GM21515 (cell line): ENCODE measurements at regions not wholly inside any gene's neighbourhood (a gene's known extent, or its start where the extent isn't known, plus 50 kb on each side); places are given as distances from the start of the nearest gene placed in this dataset.
A peak's percentile ranks its signal among the peaks of the same experiment; 100 is the strongest.
"Not testable (repeated sequence)": the region's sequence is repeated elsewhere in the genome, so short reads cannot be mapped to it uniquely, and the experiment has no call there.

Source experiments
- ATAC-seq: cut with Tn5 transposase; IDR thresholded peaks from one replicate; pipeline ENCODE4 v1.9.1; 2021; ENCODE audit not compliant: unreplicated experiment

- ATAC-seq, result not testable (repeated sequence)
Measured at GRCh38 chr2:87258887-87259286, 237.2 kb upstream of the PLGLB1 start.

GRCh38 chr2:87262184-87262702 lies 240.6 kb upstream of the PLGLB1 start:
- not testable (repeated sequence) for ATAC-seq

GRCh38 chr2:87263868-87264518 lies 242.3 kb upstream of the PLGLB1 start:
- not testable (repeated sequence) for ATAC-seq

GRCh38 chr2:87275192-87275591 lies 253.5 kb upstream of the PLGLB1 start:
- ATAC-seq, result not testable (repeated sequence)

GRCh38 chr2:87275974-87276629 lies 254.5 kb upstream of the PLGLB1 start:
- not testable (repeated sequence) for ATAC-seq

- ATAC-seq, result not testable (repeated sequence)
Measured at GRCh38 chr2:87276673-87277072, 255.0 kb upstream of the PLGLB1 start.

GRCh38 chr2:87277734-87278133 lies 256.1 kb upstream of the PLGLB1 start:
- ATAC-seq, result not testable (repeated sequence)

GRCh38 chr2:87280596-87281355 lies 259.1 kb upstream of the PLGLB1 start:
- ATAC-seq, result not testable (repeated sequence)

GRCh38 chr2:87283735-87284470 lies 262.3 kb upstream of the PLGLB1 start:
- ATAC-seq, result not testable (repeated sequence)

- ATAC-seq, result not testable (repeated sequence)
Measured at GRCh38 chr2:87284471-87284772, 262.8 kb upstream of the PLGLB1 start.

GRCh38 chr2:87285139-87285538 lies 263.5 kb upstream of the PLGLB1 start:
- ATAC-seq, result not testable (repeated sequence)

- ATAC-seq, result peak; percentile 72
Measured at GRCh38 chr2:87290566-87291307, 269.1 kb upstream of the PLGLB1 start.

GRCh38 chr2:87291400-87292200 lies 270.0 kb upstream of the PLGLB1 start:
- ATAC-seq, result not testable (repeated sequence)

GRCh38 chr2:87293931-87294594 lies 272.4 kb upstream of the PLGLB1 start:
- not testable (repeated sequence) for ATAC-seq

- ATAC-seq, result not testable (repeated sequence)
Measured at GRCh38 chr2:87295135-87295534, 273.5 kb upstream of the PLGLB1 start.

- not testable (repeated sequence) for ATAC-seq
Measured at GRCh38 chr2:87301349-87301748, 279.7 kb upstream of the PLGLB1 start.

- not testable (repeated sequence) for ATAC-seq
Measured at GRCh38 chr2:87301871-87302270, 280.2 kb upstream of the PLGLB1 start.

- ATAC-seq, result not testable (repeated sequence)
Measured at GRCh38 chr2:87308621-87309020, 287.0 kb upstream of the PLGLB1 start.

GRCh38 chr2:87309785-87310184 lies 288.1 kb upstream of the PLGLB1 start:
- ATAC-seq, result not testable (repeated sequence)
